A673 (cell line): ENCODE measurements at regions not wholly inside any gene's neighbourhood (a gene's known extent, or its start where the extent isn't known, plus 50 kb on each side); places are given as distances from the start of the nearest gene placed in this dataset.

Source experiments
- BruUV-seq: library from RNA; stranded (reverse); fragments of 400-500 nt; replicated peaks from 2 replicates; lab custom pipeline; 2021; lab: Mats Ljungman, UMichigan
- CTCF ChIA-PET: fragments of 300-600 bp; sonication (Branson Sonifier 250); formaldehyde crosslinking; loops from one replicate; lab custom pipeline; 2022; ENCODE audit warnings: antibody characterized with exemption; lab: Charles Lee
- POLR2A ChIA-PET: fragments of 300-600 bp; sonication (Branson Sonifier 250); formaldehyde crosslinking; loops from one replicate; lab custom pipeline; 2022; ENCODE audit warnings: antibody characterized with exemption; ENCODE audit not compliant: low non-redundant PET; lab: Charles Lee
- DNase-seq: peaks from one replicate; pipeline ENCODE4 v3.0.0-alpha.2; 2015; ENCODE audit warnings: low spot score
- H3K27ac ChIP-seq: fragments of 200-600 bp; sonication (generic); 2 replicates; pipeline ENCODE4 v1.5.1; 2016; ENCODE audit warnings: mixed run types, low read depth, mild to moderate bottlenecking, mixed read lengths, antibody characterized with exemption, low read length; ENCODE audit not compliant: poor library complexity, severe bottlenecking
- H3K27me3 ChIP-seq: fragments of 200-600 bp; sonication (generic); replicated peaks from 2 replicates; pipeline ENCODE4 v1.6.1; 2017; ENCODE audit warnings: mixed run types, low read depth, mild to moderate bottlenecking, mixed read lengths, antibody characterized with exemption, low read length; ENCODE audit not compliant: insufficient read depth, poor library complexity
- H3K36me3 ChIP-seq: fragments of 200-600 bp; sonication (generic); 2 replicates; pipeline ENCODE4 v1.6.1; 2016; ENCODE audit warnings: mixed run types, mild to moderate bottlenecking, mixed read lengths, antibody characterized with exemption, low read length; ENCODE audit not compliant: insufficient read depth, poor library complexity, severe bottlenecking
- H3K4me1 ChIP-seq: fragments of 200-600 bp; sonication (generic); 2 replicates; pipeline ENCODE4 v1.6.1; 2017; ENCODE audit warnings: mixed run types, mild to moderate bottlenecking, mixed read lengths, antibody characterized with exemption, low read length; ENCODE audit not compliant: insufficient read depth, poor library complexity, severe bottlenecking
- H3K4me3 ChIP-seq: fragments of 200-600 bp; sonication (generic); 2 replicates; pipeline ENCODE4 v1.5.1; 2016; ENCODE audit warnings: low read depth, mixed run types, mild to moderate bottlenecking, mixed read lengths, low read length; ENCODE audit not compliant: poor library complexity, severe bottlenecking
- H3K9me3 ChIP-seq: fragments of 200-600 bp; sonication (generic); 2 replicates; pipeline ENCODE4 v1.6.1; 2016; ENCODE audit warnings: mixed run types, low read depth, mild to moderate bottlenecking, mixed read lengths, antibody characterized with exemption, low read length; ENCODE audit not compliant: poor library complexity, severe bottlenecking
- CTCF ChIP-seq: fragments of 300-800, 200-600 bp; sonication (generic); conservative IDR thresholded peaks from 2 replicates; pipeline ENCODE4 v1.5.1; 2017; ENCODE audit warnings: low read depth, mild to moderate bottlenecking, antibody characterized with exemption, low read length, moderate library complexity, mixed read lengths
- EZH2 ChIP-seq: fragments of 200-600 bp; sonication (generic); IDR thresholded peaks from 2 replicates; pipeline ENCODE4 v1.6.1; 2017; ENCODE audit warnings: borderline replicate concordance, low read depth, mild to moderate bottlenecking, mixed read lengths, antibody characterized with exemption, low read length; ENCODE audit not compliant: poor library complexity, severe bottlenecking
- intact Hi-C: fragments of 100-400 bp; cut with micrococcal nuclease; formaldehyde crosslinking; loops from one replicate; pipeline ENCODE4 v1.10.0; 2022; ENCODE audit not compliant: unreplicated experiment

DNA sequence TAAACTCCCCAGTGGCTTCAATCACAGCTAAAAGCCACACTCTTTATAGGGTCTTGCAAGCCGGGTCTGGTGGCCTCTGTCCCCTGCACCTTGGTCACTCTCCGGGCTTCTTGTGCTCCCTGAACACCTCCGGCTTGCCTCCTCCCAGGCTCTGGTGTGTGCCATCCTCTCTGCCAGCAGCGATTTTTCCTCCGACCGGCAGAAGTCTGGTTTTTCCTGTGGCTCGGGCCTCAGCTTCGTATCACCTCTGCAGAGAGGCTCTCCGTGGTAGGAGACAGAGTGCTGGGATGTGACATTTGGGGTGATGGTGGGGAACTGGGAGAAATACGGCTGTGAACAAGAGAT is 58.8 kb upstream of the HPCAL1 start:
- TF ChIP-seq CTCF (no peak), EZH2 (no peak)
- Histone ChIP-seq H3K27ac (no peak overlapping the region), H3K4me3 (no peak overlapping the region), H3K27me3 (peaks cover 4% of the 10 kb centered on the region), H3K36me3 (no peaks in the 10 kb centered on the region), H3K9me3 (no peaks in the 10 kb centered on the region), H3K4me1 (no peaks in the 10 kb centered on the region)
- intact Hi-C loops: no loop called here
- CTCF ChIA-PET: no interaction called here
- DNase-seq: no peak
- BruUV-seq: no TSS peak
- POLR2A ChIA-PET: interaction anchor here (0.7 kb wide), 1 partner anchor 30 kb away, joined by 3 read pairs; no protein-coding TSS in a partner anchor

DNA sequence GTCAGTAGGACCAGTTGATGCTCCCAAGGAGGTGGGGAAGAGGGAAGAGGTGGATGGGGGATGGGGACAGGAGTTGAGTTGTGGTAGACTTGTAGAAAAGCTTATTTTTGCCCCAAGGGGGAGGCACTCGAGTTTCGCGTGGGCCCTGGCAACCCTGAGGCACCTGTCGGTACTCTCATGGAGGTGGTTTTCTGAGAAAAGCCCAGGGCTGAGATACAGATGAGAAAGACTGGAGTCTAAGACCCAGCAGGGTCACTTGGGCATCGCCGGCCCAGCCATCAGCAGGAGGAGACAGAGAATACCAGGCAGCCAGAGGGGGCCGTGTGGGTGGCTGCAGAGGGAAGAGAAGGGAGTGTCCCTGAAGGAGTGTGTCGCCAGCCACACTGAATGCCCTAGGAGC is 57.7 kb upstream of the HPCAL1 start:
- no TSS peak for BruUV-seq
- DNase-seq: no peak
- Histone ChIP-seq H3K9me3 (peaks cover 9% of the 10 kb centered on the region), H3K36me3 (no peaks in the 10 kb centered on the region), H3K4me3 (no peak overlapping the region), H3K27ac (no peak overlapping the region), H3K4me1 (no peaks in the 10 kb centered on the region), H3K27me3 (peaks cover 4% of the 10 kb centered on the region)
- ChIA-PET CTCF (no interaction called here), POLR2A (no interaction called here)
- no peak for TF ChIP-seq EZH2
- TF ChIP-seq CTCF: no peak
- intact Hi-C loops: no loop called here

DNA sequence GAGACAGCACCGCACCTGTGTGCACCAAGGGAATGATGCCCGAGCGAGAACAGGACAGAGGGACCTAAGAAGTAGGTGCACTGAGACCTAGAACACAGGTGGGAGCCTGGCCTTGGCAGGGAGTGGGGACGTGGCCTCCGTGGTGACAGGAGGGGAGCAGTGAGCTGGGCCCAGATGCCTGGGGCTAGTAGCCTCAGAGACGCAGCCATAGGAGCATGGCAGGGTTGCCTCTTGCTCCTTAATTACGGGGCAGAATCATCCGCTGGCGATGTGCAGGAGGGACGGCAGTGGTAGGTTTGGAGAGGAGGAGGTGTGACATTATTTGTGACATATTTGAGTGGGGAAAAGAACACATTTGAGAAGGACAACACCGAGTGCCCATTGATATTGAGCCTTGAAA is 57.0 kb upstream of the HPCAL1 start:
- Histone ChIP-seq H3K4me3 (no peak overlapping the region), H3K27ac (no peak overlapping the region), H3K27me3 (peaks cover 4% of the 10 kb centered on the region), H3K36me3 (no peaks in the 10 kb centered on the region), H3K9me3 (peaks cover 13% of the 10 kb centered on the region), H3K4me1 (no peaks in the 10 kb centered on the region)
- CTCF ChIA-PET: no interaction called here
- intact Hi-C loops: no loop called here
- POLR2A ChIA-PET: no interaction called here
- BruUV-seq: no TSS peak
- no peak for DNase-seq
- no peak for TF ChIP-seq CTCF
- TF ChIP-seq EZH2: no peak
